ENCODE measurements at regions not wholly inside any gene's neighbourhood (a gene's known extent, or its start where the extent isn't known, plus 50 kb on each side); places are given as distances from the start of the nearest gene placed in this dataset.

DNA sequence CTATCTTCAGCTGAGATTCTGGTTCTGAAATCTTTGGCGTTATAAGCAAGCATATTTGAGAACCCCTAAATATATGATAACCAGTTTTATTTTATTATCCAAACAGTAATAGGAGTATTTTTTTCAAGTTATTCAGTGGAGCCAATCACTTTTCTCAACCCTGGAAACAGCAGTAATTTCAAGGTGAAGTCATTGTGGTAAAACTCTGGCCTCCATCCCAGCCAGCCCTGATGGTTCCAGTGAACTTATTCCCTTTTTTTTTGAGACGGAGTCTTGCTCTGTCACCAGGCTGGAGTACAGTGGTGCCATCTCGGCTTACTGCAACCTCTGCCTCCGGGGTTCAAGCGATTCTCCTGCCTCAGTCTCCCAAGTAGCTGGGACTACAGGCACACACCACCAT is 545.4 kb upstream of the IL12A start:
- Histone ChIP-seq H3K4me3 (no peak overlapping the region), H3K4me1 (no peaks in the 10 kb centered on the region), H3K9me3 (peaks cover 0 to 13% (median 0%) of the 10 kb centered on the region in 11 donors), H3K27ac (no peak overlapping the region), H3K36me3 (no peaks in the 10 kb centered on the region), H3K27me3 (no peaks in the 10 kb centered on the region)
- intact Hi-C loops (cut with DNase I) = no loop called here
- ATAC-seq (no peak), DNase-seq (no peak)
- TF ChIP-seq, protein P1, sequence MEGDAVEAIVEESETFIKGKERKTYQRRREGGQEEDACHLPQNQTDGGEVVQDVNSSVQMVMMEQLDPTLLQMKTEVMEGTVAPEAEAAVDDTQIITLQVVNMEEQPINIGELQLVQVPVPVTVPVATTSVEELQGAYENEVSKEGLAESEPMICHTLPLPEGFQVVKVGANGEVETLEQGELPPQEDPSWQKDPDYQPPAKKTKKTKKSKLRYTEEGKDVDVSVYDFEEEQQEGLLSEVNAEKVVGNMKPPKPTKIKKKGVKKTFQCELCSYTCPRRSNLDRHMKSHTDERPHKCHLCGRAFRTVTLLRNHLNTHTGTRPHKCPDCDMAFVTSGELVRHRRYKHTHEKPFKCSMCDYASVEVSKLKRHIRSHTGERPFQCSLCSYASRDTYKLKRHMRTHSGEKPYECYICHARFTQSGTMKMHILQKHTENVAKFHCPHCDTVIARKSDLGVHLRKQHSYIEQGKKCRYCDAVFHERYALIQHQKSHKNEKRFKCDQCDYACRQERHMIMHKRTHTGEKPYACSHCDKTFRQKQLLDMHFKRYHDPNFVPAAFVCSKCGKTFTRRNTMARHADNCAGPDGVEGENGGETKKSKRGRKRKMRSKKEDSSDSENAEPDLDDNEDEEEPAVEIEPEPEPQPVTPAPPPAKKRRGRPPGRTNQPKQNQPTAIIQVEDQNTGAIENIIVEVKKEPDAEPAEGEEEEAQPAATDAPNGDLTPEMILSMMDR (IDR thresholded peaks at IDR 0.05) = no peak
- 88 to 94% methylated on average over 5 of the region's 5 CpGs for WGBS, 2 donors

GRCh38 chr3:159447841-159448240 is 540.8 kb upstream of the IL12A start:
- H3K4me3 ChIP-seq = no peak overlapping the region
- 52 to 60% methylated on average over 3 of the region's 3 CpGs for WGBS, 2 donors
- no peak overlapping the region for H3K27ac ChIP-seq
- ATAC-seq (no peak), DNase-seq (no peak)
- no peaks in the 10 kb centered on the region for H3K36me3 ChIP-seq
- H3K4me1 ChIP-seq = no peaks in the 10 kb centered on the region
- H3K27me3 ChIP-seq = no peaks in the 10 kb centered on the region
- no peaks in the 10 kb centered on the region for H3K9me3 ChIP-seq
- intact Hi-C loops (cut with DNase I) = no loop called here
- TF ChIP-seq, protein P1 (IDR thresholded peaks at IDR 0.05) = no peak

GRCh38 chr3:159448902-159449301 is 539.7 kb upstream of the IL12A start:
- no peak for ATAC-seq

DNA sequence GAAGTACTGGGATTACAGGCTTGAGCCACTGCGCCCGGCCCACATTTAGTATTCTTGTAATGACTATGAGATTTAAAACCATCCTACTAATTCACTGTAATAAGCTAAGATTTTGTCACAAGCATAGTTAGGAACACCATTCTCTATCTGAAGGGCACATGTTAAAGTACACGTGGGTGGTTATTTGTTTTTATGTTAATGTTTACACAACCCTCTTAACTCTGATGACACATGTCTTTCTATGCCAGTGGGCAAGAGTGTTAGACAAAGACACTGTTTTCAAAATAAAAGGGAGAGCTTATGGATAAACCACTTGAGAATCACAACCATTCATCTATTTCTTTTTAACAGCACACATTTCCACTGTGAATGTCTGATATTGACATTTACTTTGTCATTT is 537.6 kb upstream of the IL12A start:
- 89 to 91% methylated on average over 3 of the region's 3 CpGs for WGBS, 2 donors
- no peak overlapping the region for H3K4me3 ChIP-seq
- H3K27me3 ChIP-seq = no peaks in the 10 kb centered on the region
- ATAC-seq = no peak
- TF ChIP-seq, protein P1 (IDR thresholded peaks at IDR 0.05) = no peak
- no peaks in the 10 kb centered on the region for H3K36me3 ChIP-seq
- H3K27ac ChIP-seq = no peak overlapping the region
- H3K9me3 ChIP-seq = no peaks in the 10 kb centered on the region
- no peaks in the 10 kb centered on the region for H3K4me1 ChIP-seq
- intact Hi-C loops (cut with DNase I) = no loop called here
- DNase-seq = no peak

More at GRCh38 chr3:159448902-159449301, 539.7 kb upstream of the IL12A start:
- Histone ChIP-seq H3K36me3 (no peaks in the 10 kb centered on the region), H3K9me3 (no peaks in the 10 kb centered on the region), H3K27ac (no peak overlapping the region), H3K4me1 (no peaks in the 10 kb centered on the region), H3K27me3 (no peaks in the 10 kb centered on the region), H3K4me3 (no peak overlapping the region)
- TF ChIP-seq, protein P1 (IDR thresholded peaks at IDR 0.05) = no peak
- intact Hi-C loops (cut with DNase I) = no loop called here
- WGBS, 2 donors = 86 to 88% methylated on average over 1 of the region's 1 CpG
- no peak for DNase-seq

DNA sequence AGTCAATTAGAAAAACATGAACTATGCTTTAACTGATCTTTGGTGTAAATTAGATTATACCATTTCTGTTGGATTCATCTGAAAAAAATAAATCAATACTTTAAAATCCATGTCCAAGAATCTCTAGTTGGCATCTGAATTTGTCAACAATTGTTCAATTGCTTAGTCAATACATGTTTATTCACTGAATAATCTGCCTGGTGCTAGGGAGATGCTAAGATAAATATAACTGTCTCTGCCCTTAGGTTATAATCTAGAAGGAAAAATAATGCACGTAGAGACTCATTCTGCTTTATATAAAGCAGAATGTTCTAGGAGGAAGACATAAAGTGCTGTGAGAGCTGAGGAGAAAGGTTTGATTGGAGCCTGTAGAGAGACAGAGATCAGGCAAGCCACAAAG is 537.2 kb upstream of the IL12A start:
- 75 to 80% methylated on average over 1 of the region's 1 CpG for WGBS, 2 donors

More for the DNA sequence above, 537.2 kb upstream of the IL12A start:
- TF ChIP-seq, protein P1 (IDR thresholded peaks at IDR 0.05) = no peak
- no peak for DNase-seq
- Histone ChIP-seq H3K27me3 (no peaks in the 10 kb centered on the region), H3K4me1 (no peaks in the 10 kb centered on the region), H3K9me3 (no peaks in the 10 kb centered on the region), H3K27ac (no peak overlapping the region), H3K36me3 (no peaks in the 10 kb centered on the region), H3K4me3 (no peak overlapping the region)
- ATAC-seq = no peak
- intact Hi-C loops (cut with DNase I) = no loop called here
